ENCODE measurements at regions not wholly inside any gene's neighbourhood (a gene's known extent, or its start where the extent isn't known, plus 50 kb on each side); places are given as distances from the start of the nearest gene placed in this dataset.
"Not testable (repeated sequence)": the region's sequence is repeated elsewhere in the genome, so short reads cannot be mapped to it uniquely, and the experiment has no call there.

DNA sequence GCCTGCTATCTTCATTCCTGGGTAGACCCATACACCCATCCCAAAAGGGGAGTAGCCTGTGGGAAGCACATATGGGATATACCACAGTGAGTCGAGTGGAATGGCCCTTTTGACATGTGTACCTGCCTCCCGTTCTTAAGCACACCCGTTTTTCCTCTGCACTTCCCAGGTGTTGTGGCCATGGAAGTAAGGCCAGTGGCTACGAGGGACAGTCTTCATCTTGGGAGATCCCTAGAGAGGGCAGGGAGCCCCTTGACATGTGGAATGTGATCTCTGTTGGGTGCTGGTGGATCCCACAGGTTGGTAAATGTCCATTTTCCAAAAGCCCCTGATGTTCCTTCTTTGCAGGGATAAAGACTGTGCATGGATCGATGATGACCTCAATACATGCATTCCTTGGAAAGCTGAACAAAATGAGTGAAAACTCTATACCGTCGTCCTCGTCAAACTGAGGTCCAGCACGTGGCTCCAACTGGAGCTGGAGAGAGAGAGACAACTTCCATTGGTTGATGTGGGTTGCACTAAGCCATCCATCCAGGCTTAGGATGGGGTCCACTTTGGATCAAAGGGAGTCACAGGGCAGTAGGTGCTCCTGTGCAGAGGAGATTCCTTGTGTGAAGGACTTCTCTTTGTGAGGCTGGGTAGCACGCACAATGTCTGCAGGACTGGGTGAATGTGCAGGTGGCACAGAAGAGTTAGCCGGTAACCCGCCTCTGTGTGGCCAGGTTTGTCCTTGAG is 136.8 kb downstream of the SNRPN start:
- Histone ChIP-seq H3K27me3 (ENCODE audit: control insufficient read depth in 1 of 2, insufficient read depth in 2 of 2, low read length in 2 of 2) (no peaks in the 10 kb centered on the region), H3K27ac (ENCODE audit: low read depth in 2 of 2, low read length in 1 of 2) (no peak overlapping the region), H3K36me3 (ENCODE audit: control insufficient read depth in 2 of 2, insufficient read depth in 2 of 2, low read length in 1 of 2) (peaks cover 18 to 32% of the 10 kb centered on the region in 2 donors), H3K4me1 (ENCODE audit: control insufficient read depth in 2 of 2, insufficient read depth in 2 of 2, low read length in 1 of 2) (no peaks in the 10 kb centered on the region), H3K9me3 (ENCODE audit: control insufficient read depth in 2 of 2, insufficient read depth in 1 of 2, low read depth in 1 of 2, low read length in 1 of 2) (peaks cover 40 to 72% of the 10 kb centered on the region in 2 donors), H3K4me3 (ENCODE audit: low read depth in 1 of 2, low read length in 2 of 2) (no peak overlapping the region)
- 84% methylated on average over 12 of the region's 12 CpGs for WGBS, 2 donors

DNA sequence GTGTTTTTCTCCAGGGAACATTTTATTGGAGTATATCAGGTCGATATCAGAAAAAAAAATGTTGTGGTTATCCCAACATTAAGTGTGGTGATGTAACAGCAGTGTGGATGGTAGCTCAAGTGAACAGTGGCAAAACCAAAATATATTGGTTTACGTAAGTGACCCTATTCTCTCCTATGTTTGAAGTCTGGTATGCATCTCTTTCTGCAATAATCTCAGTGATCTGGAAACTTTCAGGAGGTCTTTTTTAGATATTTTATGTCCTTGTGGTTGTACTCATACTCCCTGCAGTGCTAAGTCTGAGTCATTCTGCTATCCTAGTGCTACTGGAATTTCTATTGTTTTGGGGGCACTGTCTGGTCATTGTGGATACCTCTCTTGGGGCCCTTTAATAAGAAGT is 137.9 kb downstream of the SNRPN start:
- H3K4me3 ChIP-seq (ENCODE audit: low read depth in 1 of 2, low read length in 2 of 2) = no peak overlapping the region
- WGBS, 2 donors = 86 to 89% methylated on average over 2 of the region's 2 CpGs
- no peak overlapping the region for H3K27ac ChIP-seq (ENCODE audit: low read depth in 2 of 2, low read length in 1 of 2)
- no peaks in the 10 kb centered on the region for H3K4me1 ChIP-seq (ENCODE audit: control insufficient read depth in 2 of 2, insufficient read depth in 2 of 2, low read length in 1 of 2)
- peaks cover 18 to 27% of the 10 kb centered on the region in 2 donors for H3K36me3 ChIP-seq (ENCODE audit: control insufficient read depth in 2 of 2, insufficient read depth in 2 of 2, low read length in 1 of 2)
- no peaks in the 10 kb centered on the region for H3K27me3 ChIP-seq (ENCODE audit: control insufficient read depth in 1 of 2, insufficient read depth in 2 of 2, low read length in 2 of 2)
- peaks cover 33 to 69% of the 10 kb centered on the region in 2 donors for H3K9me3 ChIP-seq (ENCODE audit: control insufficient read depth in 2 of 2, insufficient read depth in 1 of 2, low read depth in 1 of 2, low read length in 1 of 2)

DNA sequence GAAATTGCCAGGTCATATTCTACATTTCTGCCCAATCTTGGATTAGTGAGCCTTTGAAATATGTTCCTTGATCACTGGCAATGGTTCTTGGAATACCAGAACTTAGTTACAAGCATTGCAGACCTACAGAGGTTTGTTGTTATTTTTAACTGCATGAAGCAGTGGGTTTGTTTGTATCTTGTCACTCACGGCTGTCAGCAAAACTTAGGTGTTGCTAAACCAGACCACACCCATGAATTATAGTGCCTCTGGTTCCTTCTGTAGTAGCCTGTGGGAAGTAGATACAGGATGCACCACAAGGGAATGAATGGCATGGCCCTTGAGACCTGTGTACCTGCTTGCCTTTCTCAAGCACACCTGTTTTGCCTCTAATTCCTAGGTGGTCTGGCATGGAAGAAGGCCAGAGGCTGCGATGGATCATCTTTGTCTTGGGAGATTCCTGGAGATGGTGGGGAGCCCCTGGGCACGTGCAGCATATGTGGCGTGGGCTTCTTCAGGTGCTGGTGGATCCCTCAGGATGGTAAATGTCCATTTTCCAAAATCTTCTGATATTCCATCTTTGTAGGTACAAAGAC is 138.8 kb downstream of the SNRPN start:
- no peaks in the 10 kb centered on the region for H3K4me1 ChIP-seq (ENCODE audit: control insufficient read depth in 2 of 2, insufficient read depth in 2 of 2, low read length in 1 of 2)
- H3K27ac ChIP-seq (ENCODE audit: low read depth in 2 of 2, low read length in 1 of 2) = no peak overlapping the region
- H3K9me3 ChIP-seq (ENCODE audit: control insufficient read depth in 2 of 2, insufficient read depth in 1 of 2, low read depth in 1 of 2, low read length in 1 of 2) = peaks cover 27 to 63% of the 10 kb centered on the region in 2 donors
- H3K27me3 ChIP-seq (ENCODE audit: control insufficient read depth in 1 of 2, insufficient read depth in 2 of 2, low read length in 2 of 2) = no peaks in the 10 kb centered on the region
- peaks cover 18 to 21% of the 10 kb centered on the region in 2 donors for H3K36me3 ChIP-seq (ENCODE audit: control insufficient read depth in 2 of 2, insufficient read depth in 2 of 2, low read length in 1 of 2)
- 82 to 84% methylated on average over 4 of the region's 4 CpGs for WGBS, 2 donors
- H3K4me3 ChIP-seq (ENCODE audit: low read depth in 1 of 2, low read length in 2 of 2) = no peak overlapping the region

DNA sequence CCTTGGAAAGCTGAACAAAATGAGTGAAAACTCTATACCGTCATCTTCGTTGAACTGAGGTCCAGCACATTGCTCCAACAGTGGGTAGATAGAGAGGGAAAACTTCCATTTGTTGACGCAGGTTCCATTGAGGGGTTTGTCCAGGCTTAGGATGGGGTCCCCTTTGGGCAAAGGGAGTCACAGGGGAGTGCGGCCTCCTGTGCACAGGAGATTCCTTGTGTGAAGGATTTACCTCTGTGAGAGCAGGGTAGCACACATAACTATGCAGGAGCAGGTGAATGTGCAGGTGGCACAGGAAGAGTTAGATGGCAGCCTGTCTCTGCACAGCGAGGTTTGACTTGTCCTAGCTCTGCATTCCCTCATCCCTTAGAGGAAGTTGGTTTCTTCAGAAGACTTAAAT is 139.3 kb downstream of the SNRPN start:
- no peak overlapping the region for H3K27ac ChIP-seq (ENCODE audit: low read depth in 2 of 2, low read length in 1 of 2)
- H3K36me3 ChIP-seq (ENCODE audit: control insufficient read depth in 2 of 2, insufficient read depth in 2 of 2, low read length in 1 of 2) = peaks cover 18 to 20% of the 10 kb centered on the region in 2 donors
- H3K4me3 ChIP-seq (ENCODE audit: low read depth in 1 of 2, low read length in 2 of 2) = no peak overlapping the region
- no peaks in the 10 kb centered on the region for H3K27me3 ChIP-seq (ENCODE audit: control insufficient read depth in 1 of 2, insufficient read depth in 2 of 2, low read length in 2 of 2)
- no peaks in the 10 kb centered on the region for H3K4me1 ChIP-seq (ENCODE audit: control insufficient read depth in 2 of 2, insufficient read depth in 2 of 2, low read length in 1 of 2)
- peaks cover 27 to 59% of the 10 kb centered on the region in 2 donors for H3K9me3 ChIP-seq (ENCODE audit: control insufficient read depth in 2 of 2, insufficient read depth in 1 of 2, low read depth in 1 of 2, low read length in 1 of 2)
- 87 to 90% methylated on average over 5 of the region's 5 CpGs for WGBS, 2 donors

DNA sequence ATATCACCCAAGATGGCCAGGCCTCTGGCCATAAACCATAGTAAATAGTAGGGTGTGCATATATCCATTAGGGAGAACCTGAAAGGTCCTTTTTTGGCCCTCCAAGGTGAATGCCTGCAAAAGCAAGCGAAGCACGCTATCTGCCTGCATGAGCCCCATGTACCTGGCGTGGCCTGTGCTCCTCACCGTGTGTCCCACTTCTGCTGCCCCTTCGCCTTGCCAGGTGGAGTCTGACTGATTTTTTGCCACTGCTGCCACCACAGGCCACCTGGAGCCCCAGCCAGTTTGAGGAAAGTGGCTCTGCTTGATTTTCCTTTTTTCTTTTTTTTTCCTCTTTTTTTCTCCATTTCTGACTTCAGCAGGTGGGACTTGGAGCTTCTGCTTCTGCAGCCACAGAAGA is 139.7 kb downstream of the SNRPN start:
- Histone ChIP-seq H3K36me3 (ENCODE audit: control insufficient read depth in 2 of 2, insufficient read depth in 2 of 2, low read length in 1 of 2) (peaks cover 15 to 18% of the 10 kb centered on the region in 2 donors), H3K4me1 (ENCODE audit: control insufficient read depth in 2 of 2, insufficient read depth in 2 of 2, low read length in 1 of 2) (no peaks in the 10 kb centered on the region), H3K9me3 (ENCODE audit: control insufficient read depth in 2 of 2, insufficient read depth in 1 of 2, low read depth in 1 of 2, low read length in 1 of 2) (peaks cover 25 to 59% of the 10 kb centered on the region in 2 donors), H3K27me3 (ENCODE audit: control insufficient read depth in 1 of 2, insufficient read depth in 2 of 2, low read length in 2 of 2) (no peaks in the 10 kb centered on the region), H3K4me3 (ENCODE audit: low read depth in 1 of 2, low read length in 2 of 2) (no peak overlapping the region), H3K27ac (ENCODE audit: low read depth in 2 of 2, low read length in 1 of 2) (no peak overlapping the region)
- 91 to 92% methylated on average over 5 of the region's 5 CpGs for WGBS, 2 donors

DNA sequence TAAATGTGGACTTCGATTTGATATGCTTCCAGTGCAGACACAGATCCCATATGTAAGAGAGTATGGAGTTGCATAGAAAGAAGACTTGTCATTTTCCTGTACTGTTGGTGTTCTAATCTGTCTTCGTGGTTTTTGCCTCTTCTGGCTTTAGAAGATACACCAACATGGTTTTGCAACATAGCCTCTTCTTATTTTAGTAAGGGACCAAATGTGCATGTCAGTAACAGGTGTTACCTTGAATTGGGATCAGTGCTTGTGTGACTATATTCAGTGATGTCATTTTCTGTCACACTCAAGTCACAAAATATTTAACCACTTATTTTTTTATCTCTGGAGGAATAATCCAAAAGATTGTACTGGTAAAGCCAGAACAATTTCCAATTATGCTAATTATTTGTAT is 140.4 kb downstream of the SNRPN start:
- H3K36me3 ChIP-seq (ENCODE audit: control insufficient read depth in 2 of 2, insufficient read depth in 2 of 2, low read length in 1 of 2) = peaks cover 11 to 18% of the 10 kb centered on the region in 2 donors
- H3K4me1 ChIP-seq (ENCODE audit: control insufficient read depth in 2 of 2, insufficient read depth in 2 of 2, low read length in 1 of 2) = no peaks in the 10 kb centered on the region
- 54 to 67% methylated on average over 2 of the region's 2 CpGs for WGBS, 2 donors
- H3K27ac ChIP-seq (ENCODE audit: low read depth in 2 of 2, low read length in 1 of 2) = no peak overlapping the region
- no peaks in the 10 kb centered on the region for H3K27me3 ChIP-seq (ENCODE audit: control insufficient read depth in 1 of 2, insufficient read depth in 2 of 2, low read length in 2 of 2)
- peaks cover 22 to 52% of the 10 kb centered on the region in 2 donors for H3K9me3 ChIP-seq (ENCODE audit: control insufficient read depth in 2 of 2, insufficient read depth in 1 of 2, low read depth in 1 of 2, low read length in 1 of 2)
- no peak overlapping the region for H3K4me3 ChIP-seq (ENCODE audit: low read depth in 1 of 2, low read length in 2 of 2)

DNA sequence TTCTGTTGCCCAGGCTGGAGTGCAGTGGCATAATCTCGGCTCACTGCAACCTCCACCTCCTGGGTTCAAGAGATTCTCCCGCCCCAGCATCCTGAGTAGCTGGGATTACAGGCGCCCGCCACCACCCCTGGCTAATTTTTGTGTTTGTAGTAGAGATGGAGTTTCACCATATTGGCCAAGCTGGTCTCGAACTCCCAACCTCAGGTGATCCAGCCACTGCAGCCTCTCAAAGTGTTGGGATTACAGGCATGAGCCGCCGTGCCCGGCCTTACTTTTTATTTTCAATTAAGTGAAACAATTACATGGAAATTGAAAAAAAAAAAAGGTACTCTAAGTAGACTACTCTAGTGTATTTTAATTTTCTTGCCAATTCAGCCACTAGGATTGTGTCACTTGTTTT is 145.2 kb downstream of the SNRPN start:
- not testable (repeated sequence) for H3K27me3 ChIP-seq (ENCODE audit: control insufficient read depth in 1 of 2, insufficient read depth in 2 of 2, low read length in 2 of 2); H3K4me3 ChIP-seq (ENCODE audit: low read depth in 1 of 2, low read length in 2 of 2); H3K27ac ChIP-seq (ENCODE audit: low read depth in 2 of 2, low read length in 1 of 2); H3K4me1 ChIP-seq (ENCODE audit: control insufficient read depth in 2 of 2, insufficient read depth in 2 of 2, low read length in 1 of 2)
- WGBS, 2 donors = 85 to 95% methylated on average over 8 of the region's 8 CpGs
- H3K9me3 ChIP-seq (ENCODE audit: control insufficient read depth in 2 of 2, insufficient read depth in 1 of 2, low read depth in 1 of 2, low read length in 1 of 2) = peaks cover 9 to 23% of the 10 kb centered on the region in 2 donors
- peaks cover 2 to 11% of the 10 kb centered on the region in 2 donors for H3K36me3 ChIP-seq (ENCODE audit: control insufficient read depth in 2 of 2, insufficient read depth in 2 of 2, low read length in 1 of 2)

DNA sequence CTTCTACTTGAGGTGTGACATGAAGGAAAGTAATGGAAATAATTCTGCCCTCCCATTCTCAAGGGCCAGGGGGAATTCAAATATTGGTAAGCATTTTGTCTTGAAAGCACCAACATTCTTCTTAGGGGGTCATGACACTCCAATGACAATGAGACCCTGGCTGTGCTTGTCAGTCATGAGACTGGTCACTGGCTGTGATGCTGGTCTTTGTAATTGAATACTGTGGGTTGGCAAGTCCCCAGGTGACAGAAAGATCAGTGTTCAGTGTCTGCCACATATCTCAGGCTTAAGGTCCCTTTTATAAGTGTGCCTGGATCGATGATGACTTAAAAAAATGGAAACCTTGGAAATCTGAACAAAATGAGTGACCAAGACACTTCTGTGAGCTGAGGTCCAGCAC is 151.4 kb downstream of the SNRPN start:
- Histone ChIP-seq H3K36me3 (ENCODE audit: control insufficient read depth in 2 of 2, insufficient read depth in 2 of 2, low read length in 1 of 2) (peaks cover 6 to 10% of the 10 kb centered on the region in 2 donors), H3K4me3 (ENCODE audit: low read depth in 1 of 2, low read length in 2 of 2) (no peak overlapping the region), H3K4me1 (ENCODE audit: control insufficient read depth in 2 of 2, insufficient read depth in 2 of 2, low read length in 1 of 2) (no peaks in the 10 kb centered on the region), H3K27ac (ENCODE audit: low read depth in 2 of 2, low read length in 1 of 2) (no peak overlapping the region), H3K9me3 (ENCODE audit: control insufficient read depth in 2 of 2, insufficient read depth in 1 of 2, low read depth in 1 of 2, low read length in 1 of 2) (peaks cover 5 to 18% of the 10 kb centered on the region in 2 donors), H3K27me3 (ENCODE audit: control insufficient read depth in 1 of 2, insufficient read depth in 2 of 2, low read length in 2 of 2) (no peaks in the 10 kb centered on the region)
- WGBS, 2 donors = 65 to 67% methylated on average over 1 of the region's 1 CpG

DNA sequence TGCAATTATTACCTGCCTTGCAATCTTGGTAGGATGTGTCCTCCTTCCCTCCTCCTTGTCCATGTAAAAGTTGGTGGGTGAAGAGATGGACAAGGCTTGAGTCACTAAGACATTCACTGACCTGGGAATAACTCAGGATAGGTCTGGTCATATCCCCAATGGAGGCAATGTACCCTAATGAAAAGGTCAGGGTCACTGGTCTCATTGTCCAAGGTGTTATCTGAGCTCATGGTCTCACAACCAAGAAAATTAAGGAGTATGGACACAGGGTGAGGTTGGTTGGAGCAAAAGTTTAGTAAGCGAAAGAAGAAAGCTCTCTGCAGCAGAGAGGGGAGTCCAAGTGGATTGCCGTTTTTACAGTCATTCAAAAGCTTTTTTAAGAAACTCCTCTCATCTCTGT is 179.0 kb downstream of the SNRPN start:
- Histone ChIP-seq H3K4me3 (ENCODE audit: low read depth in 1 of 2, low read length in 2 of 2) (no peak overlapping the region), H3K9me3 (ENCODE audit: control insufficient read depth in 2 of 2, insufficient read depth in 1 of 2, low read depth in 1 of 2, low read length in 1 of 2) (peaks cover 0 to 3% of the 10 kb centered on the region in 2 donors)

DNA sequence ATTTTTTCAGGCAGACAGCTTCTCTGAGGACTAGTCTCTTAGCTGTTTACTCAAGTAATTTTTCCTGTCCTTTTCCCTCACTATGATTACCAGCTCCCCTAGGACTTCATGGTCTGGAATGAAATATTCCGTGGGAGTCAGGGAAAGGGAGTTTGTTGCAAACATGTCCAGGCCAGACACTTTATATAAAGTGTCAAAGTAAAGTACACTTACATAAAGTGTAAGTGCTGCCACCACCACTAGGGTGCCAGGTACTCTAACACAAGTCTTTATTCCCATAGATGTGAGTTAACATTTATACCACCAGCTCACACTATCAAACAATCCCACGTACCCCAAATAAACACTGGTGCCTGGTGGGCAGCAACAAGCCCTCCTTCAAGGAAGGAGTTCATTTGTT is 179.8 kb downstream of the SNRPN start:
- H3K36me3 ChIP-seq (ENCODE audit: control insufficient read depth in 2 of 2, insufficient read depth in 2 of 2, low read length in 1 of 2) = no peaks in the 10 kb centered on the region
- peaks cover 0 to 3% of the 10 kb centered on the region in 2 donors for H3K9me3 ChIP-seq (ENCODE audit: control insufficient read depth in 2 of 2, insufficient read depth in 1 of 2, low read depth in 1 of 2, low read length in 1 of 2)

More for the DNA sequence above, 179.0 kb downstream of the SNRPN start:
- WGBS, 2 donors = 60 to 61% methylated on average over 2 of the region's 2 CpGs
- H3K27me3 ChIP-seq (ENCODE audit: control insufficient read depth in 1 of 2, insufficient read depth in 2 of 2, low read length in 2 of 2) = no peaks in the 10 kb centered on the region
- H3K36me3 ChIP-seq (ENCODE audit: control insufficient read depth in 2 of 2, insufficient read depth in 2 of 2, low read length in 1 of 2) = no peaks in the 10 kb centered on the region
- H3K27ac ChIP-seq (ENCODE audit: low read depth in 2 of 2, low read length in 1 of 2) = no peak overlapping the region
- H3K4me1 ChIP-seq (ENCODE audit: control insufficient read depth in 2 of 2, insufficient read depth in 2 of 2, low read length in 1 of 2) = no peaks in the 10 kb centered on the region

More for the DNA sequence above, 179.8 kb downstream of the SNRPN start:
- Histone ChIP-seq H3K4me1 (ENCODE audit: control insufficient read depth in 2 of 2, insufficient read depth in 2 of 2, low read length in 1 of 2) (no peaks in the 10 kb centered on the region), H3K27ac (ENCODE audit: low read depth in 2 of 2, low read length in 1 of 2) (no peak overlapping the region), H3K4me3 (ENCODE audit: low read depth in 1 of 2, low read length in 2 of 2) (no peak overlapping the region), H3K27me3 (ENCODE audit: control insufficient read depth in 1 of 2, insufficient read depth in 2 of 2, low read length in 2 of 2) (no peaks in the 10 kb centered on the region)
- 38 to 49% methylated on average over 2 of the region's 2 CpGs for WGBS, 2 donors
